ENCODE measurements at regions not wholly inside any gene's neighbourhood (a gene's known extent, or its start where the extent isn't known, plus 50 kb on each side); places are given as distances from the start of the nearest gene placed in this dataset.

GRCh38 chr4:145248971-145249370 lies 68.6 kb upstream of the OTUD4 start:
- H3K36me3 ChIP-seq (ENCODE audit: low read depth): no peaks in the 10 kb centered on the region
- no peak for TF ChIP-seq CTCF (IDR thresholded peaks at IDR 0.05)
- DNase-seq (no peak), ATAC-seq (no peak)
- no peaks in the 10 kb centered on the region for H3K9me3 ChIP-seq
- H3K4me3 ChIP-seq: no peak overlapping the region
- H3K4me1 ChIP-seq (ENCODE audit: low read depth): no peaks in the 10 kb centered on the region
- intact Hi-C loops (cut with DNase I, micrococcal nuclease): no loop called here

- intact Hi-C loops (cut with DNase I, micrococcal nuclease): no loop called here
- no peaks in the 10 kb centered on the region for H3K36me3 ChIP-seq (ENCODE audit: low read depth)
- no peaks in the 10 kb centered on the region for H3K9me3 ChIP-seq
- H3K4me1 ChIP-seq (ENCODE audit: low read depth): no peaks in the 10 kb centered on the region
- TF ChIP-seq CTCF (IDR thresholded peaks at IDR 0.05): no peak
- no peak overlapping the region for H3K4me3 ChIP-seq
- ATAC-seq (no peak), DNase-seq (no peak)
These were observed 68.1 kb upstream of the OTUD4 start for GRCh38 chr4:145248502-145248901.

- DNase-seq: peak in 2 of 3 donors; percentile 31 to 86
- H3K36me3 ChIP-seq (ENCODE audit: low read depth): no peaks in the 10 kb centered on the region
- peak; percentile 87 for ATAC-seq
- intact Hi-C loops (cut with DNase I, micrococcal nuclease): loop anchor here in 1 of 2 donors (10.0 kb wide), 1 partner anchor 371 kb away; no protein-coding TSS in a partner anchor
- H3K4me3 ChIP-seq: no peak overlapping the region
- no peaks in the 10 kb centered on the region for H3K9me3 ChIP-seq
- no peaks in the 10 kb centered on the region for H3K4me1 ChIP-seq (ENCODE audit: low read depth)
- peak; percentile 30 for TF ChIP-seq CTCF (IDR thresholded peaks at IDR 0.05)
These were observed 53.8 kb upstream of the OTUD4 start for GRCh38 chr4:145234091-145234706.

- DNase-seq (no peak), ATAC-seq (no peak)
- TF ChIP-seq CTCF (IDR thresholded peaks at IDR 0.05): no peak
- Histone ChIP-seq H3K4me3 (no peak overlapping the region), H3K9me3 (no peaks in the 10 kb centered on the region), H3K36me3 (ENCODE audit: low read depth) (no peaks in the 10 kb centered on the region), H3K4me1 (ENCODE audit: low read depth) (no peaks in the 10 kb centered on the region)
- intact Hi-C loops (cut with DNase I, micrococcal nuclease): loop anchor here in 1 of 2 donors (10.0 kb wide), 1 partner anchor 373 kb away; no protein-coding TSS in a partner anchor
These were observed 51.7 kb upstream of the OTUD4 start for GRCh38 chr4:145231906-145232700.

- H3K4me3 ChIP-seq: no peak overlapping the region
- H3K9me3 ChIP-seq: no peaks in the 10 kb centered on the region
- no peak for TF ChIP-seq CTCF (IDR thresholded peaks at IDR 0.05)
- H3K4me1 ChIP-seq (ENCODE audit: low read depth): no peaks in the 10 kb centered on the region
- intact Hi-C loops (cut with DNase I, micrococcal nuclease): loop anchor here in 1 of 2 donors (10.0 kb wide), 1 partner anchor 374 kb away; no protein-coding TSS in a partner anchor
- no peaks in the 10 kb centered on the region for H3K36me3 ChIP-seq (ENCODE audit: low read depth)
- no peak for ATAC-seq
- DNase-seq: no peak
These were observed 50.3 kb upstream of the OTUD4 start for GRCh38 chr4:145230726-145231125.
